ENCODE measurements at regions not wholly inside any gene's neighbourhood (a gene's known extent, or its start where the extent isn't known, plus 50 kb on each side); places are given as distances from the start of the nearest gene placed in this dataset.
"Not testable (repeated sequence)": the region's sequence is repeated elsewhere in the genome, so short reads cannot be mapped to it uniquely, and the experiment has no call there.

- FAIRE-seq, result no peak
- peaks cover 0 to 2% of the 10 kb centered on the region in 2 donors for H3K9me3 ChIP-seq (ENCODE audit: control insufficient read depth in 2 of 2, insufficient read depth in 1 of 2, low read depth in 1 of 2, low read length in 1 of 2)
- no peak overlapping the region for H3K27ac ChIP-seq (ENCODE audit: low read depth in 1 of 3, low read length in 2 of 3)
- H3K27me3 ChIP-seq (ENCODE audit: control insufficient read depth in 3 of 3, insufficient read depth in 3 of 3, low read length in 3 of 3), result no peaks in the 10 kb centered on the region
- H3K4me3 ChIP-seq (ENCODE audit: low read depth in 1 of 3, low read length in 3 of 3), result no peak overlapping the region
- no peaks in the 10 kb centered on the region for H3K36me3 ChIP-seq (ENCODE audit: control insufficient read depth in 3 of 3, insufficient read depth in 2 of 3, low read depth in 1 of 3, low read length in 3 of 3)
- H3K4me1 ChIP-seq (ENCODE audit: control insufficient read depth in 3 of 3, insufficient read depth in 2 of 3, low read depth in 1 of 3, low read length in 2 of 3), result no peaks in the 10 kb centered on the region
- no peak for DNase-seq
- WGBS, 3 donors, result 30 to 54% (median 40%) methylated on average over 3 of the region's 3 CpGs
These were observed 104.7 kb upstream of the SLC7A14 start for GRCh38 chr3:170690661-170690981.

DNA sequence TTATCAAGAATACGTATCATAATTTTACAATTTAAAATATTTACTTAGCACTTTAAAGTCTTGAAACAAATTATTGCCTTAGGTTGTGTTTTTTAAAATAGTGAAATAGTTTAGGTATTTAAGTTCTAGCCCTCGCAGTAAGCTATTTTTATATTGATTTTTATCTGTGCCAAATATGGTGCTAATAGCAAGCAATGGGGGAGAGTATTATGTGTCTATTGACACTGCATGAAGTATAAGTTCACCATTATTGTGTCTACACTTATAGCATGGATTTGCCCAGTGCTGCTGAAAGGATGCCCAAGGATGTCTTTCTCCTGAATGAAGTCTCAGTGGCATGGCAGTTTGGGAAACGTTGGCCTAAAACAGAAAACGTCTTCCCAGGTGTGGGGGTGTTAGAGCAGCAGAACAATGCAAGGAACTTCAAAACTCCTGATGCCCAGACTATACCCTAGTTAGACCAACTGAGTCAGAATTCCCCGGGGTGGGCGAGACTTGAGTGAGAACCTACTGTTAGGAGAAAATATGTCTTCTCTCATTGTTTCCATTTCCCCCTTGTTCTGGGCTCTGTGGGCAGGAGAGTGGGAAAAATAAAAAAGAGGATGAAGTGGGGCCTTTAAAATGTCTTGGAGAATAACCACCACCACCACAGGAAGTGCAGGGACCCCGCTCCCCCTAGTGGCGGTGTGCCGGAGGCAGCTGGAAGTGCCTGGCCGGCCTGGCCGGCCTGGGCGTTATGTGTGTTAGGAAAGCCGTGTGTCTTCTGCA, 104.2 kb upstream of the SLC7A14 start:
- 38 to 55% (median 47%) methylated on average over 13 of the region's 13 CpGs for WGBS, 3 donors
- H3K9me3 ChIP-seq (ENCODE audit: control insufficient read depth in 2 of 2, insufficient read depth in 1 of 2, low read depth in 1 of 2, low read length in 1 of 2), result peaks cover 0 to 2% of the 10 kb centered on the region in 2 donors
- DNase-seq, result peak; percentile 68 to 71
- no peak overlapping the region for H3K4me3 ChIP-seq (ENCODE audit: low read depth in 1 of 3, low read length in 3 of 3)
- no peak overlapping the region for H3K27ac ChIP-seq (ENCODE audit: low read depth in 1 of 3, low read length in 2 of 3)
- H3K4me1 ChIP-seq (ENCODE audit: control insufficient read depth in 3 of 3, insufficient read depth in 2 of 3, low read depth in 1 of 3, low read length in 2 of 3), result no peaks in the 10 kb centered on the region
- H3K27me3 ChIP-seq (ENCODE audit: control insufficient read depth in 3 of 3, insufficient read depth in 3 of 3, low read length in 3 of 3), result no peaks in the 10 kb centered on the region
- FAIRE-seq, result no peak
- no peaks in the 10 kb centered on the region for H3K36me3 ChIP-seq (ENCODE audit: control insufficient read depth in 3 of 3, insufficient read depth in 2 of 3, low read depth in 1 of 3, low read length in 3 of 3)

DNA sequence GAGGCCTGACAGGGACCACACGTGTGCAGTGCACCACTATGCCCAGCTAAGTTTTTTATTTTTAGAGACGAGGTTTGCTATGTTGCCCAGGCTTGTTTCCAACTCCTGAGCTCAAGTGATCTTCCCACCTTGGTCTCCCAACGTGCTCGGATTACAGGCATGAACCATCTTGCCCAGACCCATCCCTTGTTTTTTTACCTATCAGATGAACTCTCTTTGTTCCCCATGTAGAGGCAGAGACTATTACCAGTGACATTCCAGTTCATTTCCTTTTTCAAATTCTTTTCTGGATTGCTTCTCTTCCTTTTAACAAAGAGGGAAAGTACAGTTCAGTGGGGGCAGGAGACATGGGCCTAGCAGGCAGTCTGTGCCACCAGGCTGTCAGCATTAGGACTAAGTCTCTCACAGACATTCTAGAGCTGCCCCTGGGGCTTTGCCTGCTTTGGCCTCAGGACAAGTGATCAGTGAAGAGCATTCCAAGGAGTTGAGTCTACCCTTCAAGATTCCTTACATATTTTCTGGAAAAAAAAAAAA, 103.5 kb upstream of the SLC7A14 start:
- 85 to 94% (median 92%) methylated on average over 4 of the region's 4 CpGs for WGBS, 3 donors
- H3K36me3 ChIP-seq (ENCODE audit: control insufficient read depth in 3 of 3, insufficient read depth in 2 of 3, low read depth in 1 of 3, low read length in 3 of 3), result no peaks in the 10 kb centered on the region
- H3K9me3 ChIP-seq (ENCODE audit: control insufficient read depth in 2 of 2, insufficient read depth in 1 of 2, low read depth in 1 of 2, low read length in 1 of 2), result peaks cover 0 to 2% of the 10 kb centered on the region in 2 donors
- no peaks in the 10 kb centered on the region for H3K27me3 ChIP-seq (ENCODE audit: control insufficient read depth in 3 of 3, insufficient read depth in 3 of 3, low read length in 3 of 3)
- no peak overlapping the region for H3K4me3 ChIP-seq (ENCODE audit: low read depth in 1 of 3, low read length in 3 of 3)
- no peaks in the 10 kb centered on the region for H3K4me1 ChIP-seq (ENCODE audit: control insufficient read depth in 3 of 3, insufficient read depth in 2 of 3, low read depth in 1 of 3, low read length in 2 of 3)
- DNase-seq (no peak), FAIRE-seq (no peak)
- H3K27ac ChIP-seq (ENCODE audit: low read depth in 1 of 3, low read length in 2 of 3), result no peak overlapping the region

- not testable (repeated sequence) for H3K4me1 ChIP-seq (ENCODE audit: control insufficient read depth in 3 of 3, insufficient read depth in 2 of 3, low read depth in 1 of 3, low read length in 2 of 3); H3K27ac ChIP-seq (ENCODE audit: low read depth in 1 of 3, low read length in 2 of 3); H3K36me3 ChIP-seq (ENCODE audit: control insufficient read depth in 3 of 3, insufficient read depth in 2 of 3, low read depth in 1 of 3, low read length in 3 of 3); DNase-seq; H3K27me3 ChIP-seq (ENCODE audit: control insufficient read depth in 3 of 3, insufficient read depth in 3 of 3, low read length in 3 of 3); H3K4me3 ChIP-seq (ENCODE audit: low read depth in 1 of 3, low read length in 3 of 3); H3K9me3 ChIP-seq (ENCODE audit: control insufficient read depth in 2 of 2, insufficient read depth in 1 of 2, low read depth in 1 of 2, low read length in 1 of 2); FAIRE-seq
- WGBS, 3 donors, result 96 to 100% (median 97%) methylated on average over 4 of the region's 4 CpGs
These were observed 102.3 kb upstream of the SLC7A14 start for GRCh38 chr3:170688222-170688621.

DNA sequence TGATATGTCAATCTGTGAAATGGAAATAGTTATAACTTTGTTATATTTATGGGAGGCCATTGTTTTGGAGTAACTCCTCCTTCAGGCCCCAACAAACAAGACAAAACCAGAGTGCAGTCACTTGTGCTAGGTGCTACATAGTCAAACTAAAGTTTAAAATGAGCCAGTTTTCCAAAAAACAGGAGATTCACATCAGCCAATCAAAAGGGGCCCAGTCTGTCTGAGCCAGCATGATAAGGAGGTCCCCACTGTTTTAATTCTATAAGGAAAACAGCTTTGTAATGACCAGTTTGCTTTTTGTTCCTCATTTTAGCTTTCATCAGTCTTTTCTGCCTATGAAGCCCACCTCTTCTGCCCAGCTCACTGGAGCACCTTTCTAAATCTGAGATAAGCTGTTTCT, 94.7 kb upstream of the SLC7A14 start:
- Histone ChIP-seq H3K4me1 (ENCODE audit: control insufficient read depth in 3 of 3, insufficient read depth in 2 of 3, low read depth in 1 of 3, low read length in 2 of 3) (no peaks in the 10 kb centered on the region), H3K9me3 (ENCODE audit: control insufficient read depth in 2 of 2, insufficient read depth in 1 of 2, low read depth in 1 of 2, low read length in 1 of 2) (no peaks in the 10 kb centered on the region), H3K36me3 (ENCODE audit: control insufficient read depth in 3 of 3, insufficient read depth in 2 of 3, low read depth in 1 of 3, low read length in 3 of 3) (no peaks in the 10 kb centered on the region), H3K4me3 (ENCODE audit: low read depth in 1 of 3, low read length in 3 of 3) (no peak overlapping the region), H3K27ac (ENCODE audit: low read depth in 1 of 3, low read length in 2 of 3) (no peak overlapping the region), H3K27me3 (ENCODE audit: control insufficient read depth in 3 of 3, insufficient read depth in 3 of 3, low read length in 3 of 3) (no peaks in the 10 kb centered on the region)
- FAIRE-seq, result no peak
- DNase-seq, result no peak

GRCh38 chr3:170679190-170679589, 93.3 kb upstream of the SLC7A14 start:
- no peak for FAIRE-seq
- Histone ChIP-seq H3K27ac (ENCODE audit: low read depth in 1 of 3, low read length in 2 of 3) (no peak overlapping the region), H3K4me3 (ENCODE audit: low read depth in 1 of 3, low read length in 3 of 3) (no peak overlapping the region), H3K4me1 (ENCODE audit: control insufficient read depth in 3 of 3, insufficient read depth in 2 of 3, low read depth in 1 of 3, low read length in 2 of 3) (no peaks in the 10 kb centered on the region), H3K36me3 (ENCODE audit: control insufficient read depth in 3 of 3, insufficient read depth in 2 of 3, low read depth in 1 of 3, low read length in 3 of 3) (no peaks in the 10 kb centered on the region), H3K9me3 (ENCODE audit: control insufficient read depth in 2 of 2, insufficient read depth in 1 of 2, low read depth in 1 of 2, low read length in 1 of 2) (no peaks in the 10 kb centered on the region), H3K27me3 (ENCODE audit: control insufficient read depth in 3 of 3, insufficient read depth in 3 of 3, low read length in 3 of 3) (no peaks in the 10 kb centered on the region)
- DNase-seq, result no peak
- WGBS, 3 donors, result 85 to 92% (median 91%) methylated on average over 3 of the region's 3 CpGs

DNA sequence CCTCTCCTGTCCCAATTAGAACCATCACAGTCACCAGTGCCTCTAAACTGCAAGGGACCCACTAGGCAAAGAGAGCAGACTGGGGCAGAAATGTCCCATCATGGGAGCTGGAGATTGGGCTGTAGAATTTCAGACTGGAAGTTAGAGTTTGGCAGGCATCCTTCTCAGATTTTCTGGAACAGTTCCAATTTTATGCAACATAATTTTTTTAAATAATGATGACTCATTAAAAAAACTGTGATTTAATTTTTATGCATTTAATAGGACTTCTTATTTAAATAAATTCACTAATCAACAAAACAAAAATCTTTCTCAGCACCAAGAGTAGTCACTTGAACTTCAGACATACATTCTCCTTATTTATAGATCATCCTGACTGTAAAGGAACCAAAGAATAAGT, 84.6 kb upstream of the SLC7A14 start:
- Histone ChIP-seq H3K4me1 (ENCODE audit: control insufficient read depth in 3 of 3, insufficient read depth in 2 of 3, low read depth in 1 of 3, low read length in 2 of 3) (no peaks in the 10 kb centered on the region), H3K9me3 (ENCODE audit: control insufficient read depth in 2 of 2, insufficient read depth in 1 of 2, low read depth in 1 of 2, low read length in 1 of 2) (peaks cover 0 to 7% of the 10 kb centered on the region in 2 donors), H3K27me3 (ENCODE audit: control insufficient read depth in 3 of 3, insufficient read depth in 3 of 3, low read length in 3 of 3) (no peaks in the 10 kb centered on the region), H3K27ac (ENCODE audit: low read depth in 1 of 3, low read length in 2 of 3) (no peak overlapping the region), H3K36me3 (ENCODE audit: control insufficient read depth in 3 of 3, insufficient read depth in 2 of 3, low read depth in 1 of 3, low read length in 3 of 3) (no peaks in the 10 kb centered on the region), H3K4me3 (ENCODE audit: low read depth in 1 of 3, low read length in 3 of 3) (no peak overlapping the region)
- no peak for DNase-seq
- no peak for FAIRE-seq

DNA sequence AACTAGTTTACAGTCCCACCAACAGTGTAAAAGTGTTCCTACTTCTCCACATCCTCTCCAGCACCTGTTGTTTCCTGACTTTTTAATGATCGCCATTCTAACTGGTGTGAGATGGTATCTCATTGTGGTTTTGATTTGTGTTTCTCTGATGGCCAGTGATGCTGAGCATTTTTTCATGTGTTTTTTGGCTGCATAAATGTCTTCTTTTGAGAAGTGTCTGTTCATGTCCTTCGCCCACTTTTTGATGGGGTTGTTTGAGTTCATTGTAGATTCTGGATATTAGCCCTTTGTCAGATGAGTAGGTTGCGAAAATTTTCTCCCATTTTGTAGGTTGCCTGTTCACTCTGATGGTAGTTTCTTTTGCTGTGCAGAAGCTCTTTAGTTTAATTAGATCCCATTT, 77.1 kb upstream of the SLC7A14 start:
- not testable (repeated sequence) for FAIRE-seq
- WGBS, 3 donors, result 91 to 96% (median 94%) methylated on average over 3 of the region's 3 CpGs

DNA sequence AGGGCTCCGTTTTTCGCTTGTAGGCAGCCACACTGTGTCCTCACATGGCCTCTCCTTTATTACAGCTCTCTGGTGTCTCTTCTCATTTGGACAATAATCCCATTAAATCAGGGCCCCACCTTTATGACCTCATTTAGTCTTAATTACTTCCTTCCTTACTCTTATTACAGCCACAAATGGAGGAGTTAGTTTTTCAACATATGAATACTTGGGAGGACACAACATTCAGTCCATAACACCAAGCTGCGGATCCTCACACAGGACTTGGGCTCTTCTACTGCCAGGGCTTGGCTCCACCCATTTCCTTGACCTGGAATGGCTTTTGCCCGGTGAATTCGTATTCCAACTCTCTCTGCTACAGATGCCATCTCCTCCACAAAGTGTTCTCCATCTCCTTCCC, 74.3 kb upstream of the SLC7A14 start:
- H3K9me3 ChIP-seq (ENCODE audit: control insufficient read depth in 2 of 2, insufficient read depth in 1 of 2, low read depth in 1 of 2, low read length in 1 of 2), result no peaks in the 10 kb centered on the region
- H3K27me3 ChIP-seq (ENCODE audit: control insufficient read depth in 3 of 3, insufficient read depth in 3 of 3, low read length in 3 of 3), result no peaks in the 10 kb centered on the region
- no peaks in the 10 kb centered on the region for H3K36me3 ChIP-seq (ENCODE audit: control insufficient read depth in 3 of 3, insufficient read depth in 2 of 3, low read depth in 1 of 3, low read length in 3 of 3)
- H3K27ac ChIP-seq (ENCODE audit: low read depth in 1 of 3, low read length in 2 of 3), result no peak overlapping the region
- H3K4me1 ChIP-seq (ENCODE audit: control insufficient read depth in 3 of 3, insufficient read depth in 2 of 3, low read depth in 1 of 3, low read length in 2 of 3), result no peaks in the 10 kb centered on the region
- no peak overlapping the region for H3K4me3 ChIP-seq (ENCODE audit: low read depth in 1 of 3, low read length in 3 of 3)
- 17 to 49% (median 31%) methylated on average over 5 of the region's 5 CpGs for WGBS, 3 donors
- peak in 1 of 2 donors; percentile 66 for DNase-seq
- FAIRE-seq, result no peak

More for the DNA sequence above, 77.1 kb upstream of the SLC7A14 start:
- not testable (repeated sequence) for H3K9me3 ChIP-seq (ENCODE audit: control insufficient read depth in 2 of 2, insufficient read depth in 1 of 2, low read depth in 1 of 2, low read length in 1 of 2); H3K4me3 ChIP-seq (ENCODE audit: low read depth in 1 of 3, low read length in 3 of 3); DNase-seq; H3K4me1 ChIP-seq (ENCODE audit: control insufficient read depth in 3 of 3, insufficient read depth in 2 of 3, low read depth in 1 of 3, low read length in 2 of 3); H3K27me3 ChIP-seq (ENCODE audit: control insufficient read depth in 3 of 3, insufficient read depth in 3 of 3, low read length in 3 of 3); H3K27ac ChIP-seq (ENCODE audit: low read depth in 1 of 3, low read length in 2 of 3); H3K36me3 ChIP-seq (ENCODE audit: control insufficient read depth in 3 of 3, insufficient read depth in 2 of 3, low read depth in 1 of 3, low read length in 3 of 3)

Data from small intestine (tissue), 7 donors.